OCI-LY7 (cell line): ENCODE measurements at regions not wholly inside any gene's neighbourhood (a gene's known extent, or its start where the extent isn't known, plus 50 kb on each side); places are given as distances from the start of the nearest gene placed in this dataset.

ENCODE experiments used
- BruUV-seq: library from RNA; stranded (reverse); fragments of 400-500 nt; replicated peaks from 2 replicates; lab custom pipeline; 2021; lab: Mats Ljungman, UMichigan
- CTCF ChIA-PET: fragments of 300-600 bp; sonication (Branson Sonifier 250); formaldehyde crosslinking; loops from one replicate; lab custom pipeline; 2022; ENCODE audit warnings: antibody characterized with exemption; ENCODE audit not compliant: unreplicated experiment; lab: Charles Lee
- POLR2A ChIA-PET: fragments of 300-600 bp; sonication (Branson Sonifier 250); formaldehyde crosslinking; loops from one replicate; lab custom pipeline; 2022; ENCODE audit warnings: antibody characterized with exemption; lab: Charles Lee
- DNase-seq: peaks from one replicate; pipeline ENCODE4 v3.0.0-alpha.2; 2015; ENCODE audit warnings: low spot score
- H2AFZ ChIP-seq: fragments of 200-600 bp; sonication (generic), shearing (Covaris generic); 2 replicates; pipeline ENCODE4 v1.6.1; 2014; ENCODE audit warnings: mild to moderate bottlenecking, antibody characterized with exemption, low read length, moderate library complexity
- H3K27ac ChIP-seq: fragments of 200-600 bp; sonication (generic); 2 replicates; pipeline ENCODE4 v1.5.1; 2014; ENCODE audit warnings: mixed run types, low read depth, mild to moderate bottlenecking, moderate library complexity, low read length, inconsistent platforms; ENCODE audit not compliant: poor library complexity, severe bottlenecking
- H3K36me3 ChIP-seq: fragments of 200-600 bp; sonication (generic); 2 replicates; pipeline ENCODE4 v1.6.1; 2014; ENCODE audit warnings: mild to moderate bottlenecking, antibody characterized with exemption, low read length, moderate library complexity, mixed read lengths; ENCODE audit not compliant: insufficient read depth
- H3K4me1 ChIP-seq: fragments of 200-600 bp; sonication (generic); 2 replicates; pipeline ENCODE4 v1.5.1; 2014; ENCODE audit warnings: mild to moderate bottlenecking, low read length; ENCODE audit not compliant: insufficient read depth, poor library complexity, severe bottlenecking
- H3K4me2 ChIP-seq: fragments of 200-600 bp; sonication (generic); 2 replicates; pipeline ENCODE4 v1.6.1; 2014; ENCODE audit warnings: mild to moderate bottlenecking, low read length
- H3K4me3 ChIP-seq: fragments of 200-600 bp; sonication (generic); 2 replicates; pipeline ENCODE4 v1.5.1; 2014; ENCODE audit warnings: mild to moderate bottlenecking, low read depth, low read length; ENCODE audit not compliant: poor library complexity, severe bottlenecking
- H3K79me2 ChIP-seq: fragments of 200-600 bp; sonication (generic); 2 replicates; pipeline ENCODE4 v1.6.1; 2016; ENCODE audit warnings: low read depth, mild to moderate bottlenecking, low read length, moderate library complexity, mixed read lengths; ENCODE audit not compliant: insufficient read depth
- H3K9me2 ChIP-seq: fragments of 200-600 bp; sonication (generic); 2 replicates; pipeline ENCODE4 v1.6.1; 2016; ENCODE audit warnings: mild to moderate bottlenecking, low read length, mixed read lengths; ENCODE audit not compliant: insufficient read depth
- H3K9me3 ChIP-seq: fragments of 200-600 bp; sonication (generic); 2 replicates; pipeline ENCODE4 v1.6.1; 2014; ENCODE audit warnings: mild to moderate bottlenecking, mixed run types, low read length, mixed read lengths
- H4K20me1 ChIP-seq: fragments of 200-600 bp; sonication (generic); 2 replicates; pipeline ENCODE4 v1.6.1; 2014; ENCODE audit warnings: mild to moderate bottlenecking, antibody characterized with exemption, low read length, moderate library complexity, mixed read lengths; ENCODE audit not compliant: insufficient read depth
- EZH2phosphoT487 ChIP-seq: fragments of 200-600 bp; sonication (generic); IDR thresholded peaks from 2 replicates; pipeline ENCODE4 v1.6.1; 2018; ENCODE audit warnings: low read depth, borderline replicate concordance, mild to moderate bottlenecking, mixed run types, antibody characterized with exemption, low read length, moderate library complexity, mixed read lengths
- intact Hi-C: fragments of 100-400 bp; cut with micrococcal nuclease; formaldehyde crosslinking; loops from one replicate; pipeline ENCODE4 v1.10.0; 2022; ENCODE audit not compliant: unreplicated experiment
- TF ChIP-seq, protein P1 (sequence below): fragments of 200-600 bp; sonication (generic); conservative IDR thresholded peaks from 2 replicates; pipeline ENCODE4 v1.5.1; 2014; ENCODE audit warnings: mild to moderate bottlenecking, antibody characterized with exemption, low read length, moderate library complexity, mixed read lengths

DNA sequence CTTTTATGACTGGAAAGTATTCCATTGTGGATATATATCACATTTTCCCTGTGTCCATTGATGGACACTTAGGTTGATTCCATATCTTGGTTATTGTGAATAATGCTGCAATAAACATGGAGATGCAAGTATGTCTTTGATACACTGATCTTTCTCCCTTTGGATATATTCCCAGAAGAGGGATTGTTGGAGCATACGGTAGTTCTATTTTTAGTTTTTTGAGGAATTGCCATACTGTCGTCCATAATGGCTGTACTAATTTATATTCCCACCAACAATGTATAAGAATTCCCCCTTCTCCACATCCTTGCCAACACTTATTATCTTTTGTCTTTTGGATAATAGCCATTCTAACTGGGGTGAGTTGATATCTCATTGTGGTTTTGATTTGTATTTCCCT is 54.9 kb upstream of the PITX1 start:
- POLR2A ChIA-PET: no interaction called here

DNA sequence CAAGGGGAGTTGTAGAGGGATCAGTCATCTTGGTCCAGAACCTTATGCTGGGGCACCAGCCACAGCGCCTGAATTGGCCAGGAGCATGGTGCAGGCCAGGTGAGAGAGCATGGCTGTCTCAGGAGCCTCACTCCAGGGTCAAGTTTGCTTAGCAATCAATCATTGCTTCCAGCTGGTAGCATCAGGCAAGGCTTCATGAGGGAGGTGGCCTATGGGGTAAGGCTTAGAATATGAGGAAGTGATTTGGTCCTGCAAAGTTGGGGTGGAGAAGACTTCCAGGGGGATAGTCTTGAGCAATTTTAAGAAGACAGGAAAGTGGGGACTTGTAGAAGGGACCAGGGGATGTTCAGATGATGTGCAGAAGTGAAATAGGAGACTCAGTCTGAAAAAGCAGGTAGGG is 53.9 kb upstream of the PITX1 start:
- ChIA-PET CTCF (no interaction called here), POLR2A (interaction anchor here (0.6 kb wide), 1 partner anchor 128 kb away, joined by 5 read pairs; no protein-coding TSS in a partner anchor)
- Histone ChIP-seq H3K9me3 (peaks cover 3% of the 10 kb centered on the region; the same call in 1 of the 2 replicates), H3K27ac (no peak overlapping the region), H3K4me3 (no peak overlapping the region), H3K79me2 (no peaks in the 10 kb centered on the region), H3K4me2 (no peak overlapping the region), H3K4me1 (no peaks in the 10 kb centered on the region), H3K36me3 (no peaks in the 10 kb centered on the region), H3K9me2 (no peaks in the 10 kb centered on the region), H4K20me1 (no peaks in the 10 kb centered on the region), H2AFZ (no peak overlapping the region)
- BruUV-seq: no TSS peak
- TF ChIP-seq EZH2phosphoT487: no peak
- TF ChIP-seq, protein P1, sequence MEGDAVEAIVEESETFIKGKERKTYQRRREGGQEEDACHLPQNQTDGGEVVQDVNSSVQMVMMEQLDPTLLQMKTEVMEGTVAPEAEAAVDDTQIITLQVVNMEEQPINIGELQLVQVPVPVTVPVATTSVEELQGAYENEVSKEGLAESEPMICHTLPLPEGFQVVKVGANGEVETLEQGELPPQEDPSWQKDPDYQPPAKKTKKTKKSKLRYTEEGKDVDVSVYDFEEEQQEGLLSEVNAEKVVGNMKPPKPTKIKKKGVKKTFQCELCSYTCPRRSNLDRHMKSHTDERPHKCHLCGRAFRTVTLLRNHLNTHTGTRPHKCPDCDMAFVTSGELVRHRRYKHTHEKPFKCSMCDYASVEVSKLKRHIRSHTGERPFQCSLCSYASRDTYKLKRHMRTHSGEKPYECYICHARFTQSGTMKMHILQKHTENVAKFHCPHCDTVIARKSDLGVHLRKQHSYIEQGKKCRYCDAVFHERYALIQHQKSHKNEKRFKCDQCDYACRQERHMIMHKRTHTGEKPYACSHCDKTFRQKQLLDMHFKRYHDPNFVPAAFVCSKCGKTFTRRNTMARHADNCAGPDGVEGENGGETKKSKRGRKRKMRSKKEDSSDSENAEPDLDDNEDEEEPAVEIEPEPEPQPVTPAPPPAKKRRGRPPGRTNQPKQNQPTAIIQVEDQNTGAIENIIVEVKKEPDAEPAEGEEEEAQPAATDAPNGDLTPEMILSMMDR: no peak
- intact Hi-C loops: no loop called here
- no peak for DNase-seq

More for the DNA sequence above, 54.9 kb upstream of the PITX1 start:
- Histone ChIP-seq H3K9me3 (peaks cover 3% of the 10 kb centered on the region; the same call in 1 of the 2 replicates), H3K27ac (no peak overlapping the region), H3K9me2 (no peaks in the 10 kb centered on the region), H3K4me3 (no peak overlapping the region), H4K20me1 (no peaks in the 10 kb centered on the region), H2AFZ (no peak overlapping the region), H3K79me2 (no peaks in the 10 kb centered on the region), H3K4me1 (no peaks in the 10 kb centered on the region), H3K36me3 (no peaks in the 10 kb centered on the region), H3K4me2 (no peak overlapping the region)
- CTCF ChIA-PET: no interaction called here
- intact Hi-C loops: no loop called here
- no peak for DNase-seq
- TF ChIP-seq EZH2phosphoT487: no peak
- TF ChIP-seq, protein P1: no peak
- BruUV-seq: no TSS peak

GRCh38 chr5:135085936-135086725 is 52.1 kb upstream of the PITX1 start:
- Histone ChIP-seq H3K79me2 (no peaks in the 10 kb centered on the region), H3K4me3 (no peak overlapping the region), H4K20me1 (no peaks in the 10 kb centered on the region), H3K36me3 (peaks cover 12% of the 10 kb centered on the region), H2AFZ (no peak overlapping the region), H3K9me3 (peaks cover 12% of the 10 kb centered on the region), H3K4me2 (no peak overlapping the region), H3K9me2 (no peaks in the 10 kb centered on the region), H3K27ac (no peak overlapping the region), H3K4me1 (no peaks in the 10 kb centered on the region)
- POLR2A ChIA-PET: interaction anchor here (0.6 kb wide), 1 partner anchor 508 kb away, joined by 3 read pairs; no protein-coding TSS in a partner anchor
- TF ChIP-seq EZH2phosphoT487: no peak
- TF ChIP-seq, protein P1: no peak
- CTCF ChIA-PET: no interaction called here
- intact Hi-C loops: no loop called here
- DNase-seq: no peak
- no TSS peak for BruUV-seq
